Renal cortex interstitium (tissue), 11 donors: ENCODE measurements at regions not wholly inside any gene's neighbourhood (a gene's known extent, or its start where the extent isn't known, plus 50 kb on each side); places are given as distances from the start of the nearest gene placed in this dataset.
A peak's percentile ranks its signal among the peaks of the same experiment; 100 is the strongest.

Source experiments
- DNase-seq, 11 donors: peaks; one replicate each; pipeline ENCODE4 v3.0.0-alpha.2; 2013; ENCODE audit warnings: low read depth in 9 of 11, low spot score in 4 of 11; ENCODE audit errors: extremely low read depth in 1 of 11

GRCh38 chr1:116311756-116312680 is 61.0 kb upstream of the ATP1A1 start:
- DNase-seq = peak in 2 of 11 donors; percentile 19 to 39

- DNase-seq = no peak
Observed at GRCh38 chr1:116312681-116313069, 60.4 kb upstream of the ATP1A1 start.

- no peak for DNase-seq
Observed at GRCh38 chr1:116313776-116314175, 59.3 kb upstream of the ATP1A1 start.

GRCh38 chr1:116314305-116314919 is 58.6 kb upstream of the ATP1A1 start:
- no peak for DNase-seq

- no peak for DNase-seq
Observed at GRCh38 chr1:116316373-116316772, 56.7 kb upstream of the ATP1A1 start.

- DNase-seq = no peak
Observed at GRCh38 chr1:116318897-116319296, 54.1 kb upstream of the ATP1A1 start.

GRCh38 chr1:116320874-116321273 is 52.2 kb upstream of the ATP1A1 start:
- DNase-seq = no peak

- no peak for DNase-seq
Observed at GRCh38 chr1:116321766-116322175, 51.3 kb upstream of the ATP1A1 start.

- DNase-seq = no peak
Observed at GRCh38 chr1:116322752-116323405, 50.2 kb upstream of the ATP1A1 start.
